ENCODE measurements at regions not wholly inside any gene's neighbourhood (a gene's known extent, or its start where the extent isn't known, plus 50 kb on each side); places are given as distances from the start of the nearest gene placed in this dataset.

GRCh38 chr9:80644044-80644443 is 1045.3 kb downstream of the TLE1 start:
- no peaks in the 10 kb centered on the region for H3K9me3 ChIP-seq (ENCODE audit: insufficient read depth in 2 of 2, low read depth in 1 of 2, low read length in 1 of 2)
- no peak overlapping the region for H2BK20ac ChIP-seq (ENCODE audit: low read length)
- no peak overlapping the region for H3K4me3 ChIP-seq (ENCODE audit: extremely low read depth in 1 of 4, insufficient read depth in 2 of 4, low read depth in 3 of 4, low read length in 4 of 4)
- H2BK5ac ChIP-seq (ENCODE audit: low read depth, low read length), result no peak overlapping the region
- no peak overlapping the region for H3K56ac ChIP-seq (replicated peaks; ENCODE audit: insufficient read length, low read depth, low read length)
- H3K79me2 ChIP-seq (ENCODE audit: control insufficient read depth in 1 of 2, insufficient read depth in 2 of 2, low read length in 2 of 2), result no peaks in the 10 kb centered on the region
- H3K14ac ChIP-seq (ENCODE audit: insufficient read length), result no peak overlapping the region
- no peaks in the 10 kb centered on the region for H4K20me1 ChIP-seq (replicated peaks in 1 of 2; ENCODE audit: control insufficient read depth in 1 of 2, insufficient read depth in 2 of 2, low read length in 2 of 2)
- CTCF ChIA-PET (ENCODE audit: partially characterized antibody), result interaction anchor here (0.7 kb wide), 1 partner anchor 1021 kb away, joined by 3 read pairs; no protein-coding TSS in a partner anchor
- no peak overlapping the region for H2BK120ac ChIP-seq (replicated peaks; ENCODE audit: low read depth, low read length)
- H3K23ac ChIP-seq (ENCODE audit: insufficient read length), result no peak overlapping the region
- TF ChIP-seq FOSL1 (IDR thresholded peaks at IDR 0.05; ENCODE audit: insufficient read depth, low read depth, low read length) (no peak), SAP30 (IDR thresholded peaks at IDR 0.05; ENCODE audit: insufficient read depth, insufficient replicate concordance, low read length) (no peak), HDAC2 (IDR thresholded peaks at IDR 0.05; ENCODE audit: borderline replicate concordance in 1 of 2, low read depth in 2 of 2, low read length in 2 of 2) (no peak), TAF7 (optimal IDR thresholded peaks at IDR 0.05; ENCODE audit: borderline replicate concordance, low read depth, low read length) (no peak), NANOG (IDR thresholded peaks at IDR 0.05; ENCODE audit: insufficient read depth, low read depth, low read length, poor library complexity, severe bottlenecking) (no peak), POLR2AphosphoS5 (IDR thresholded peaks at IDR 0.05; ENCODE audit: low read depth, low read length) (no peak), KDM1A (IDR thresholded peaks at IDR 0.05; ENCODE audit: borderline replicate concordance, low read length) (no peak), PHF8 (conservative IDR thresholded peaks at IDR 0.05; ENCODE audit: low read depth, low read length) (no peak), HDAC6 (IDR thresholded peaks at IDR 0.05; ENCODE audit: low read depth, low read length) (no peak), SUZ12 (IDR thresholded peaks at IDR 0.05; ENCODE audit: low read length) (no peak), CEBPB (IDR thresholded peaks at IDR 0.05; ENCODE audit: low read depth, low read length) (no peak), ZNF274 (IDR thresholded peaks at IDR 0.05; ENCODE audit: borderline replicate concordance, extremely low read depth, low read length) (no peak), EZH2 (IDR thresholded peaks at IDR 0.05; ENCODE audit: low read depth, low read length, severe bottlenecking) (no peak)
- WGBS, 2 experiments (ENCODE audit: extremely low coverage in 1 of 2, insufficient coverage in 1 of 2, insufficient read length in 1 of 2, insufficient replicate concordance in 2 of 2, low coverage in 1 of 2, low lambda C conversion rate in 2 of 2, missing lambda C conversion rate in 1 of 2), result 90% methylated on average over 3 of the region's 3 CpGs; no CpG with 5 or more reads in 1 of the 2 experiments
- H3K9ac ChIP-seq (replicated peaks in 1 of 4; ENCODE audit: extremely low read depth in 1 of 4, low read depth in 3 of 4, low read length in 3 of 4), result no peak overlapping the region
- H4K8ac ChIP-seq (ENCODE audit: extremely low read depth, insufficient read depth, low read length), result no peak overlapping the region
- no peak overlapping the region for H3K18ac ChIP-seq (ENCODE audit: extremely low read depth, low read length)
- no peaks in the 10 kb centered on the region for H3K23me2 ChIP-seq (ENCODE audit: low read depth, low read length)
- no peak overlapping the region for H2BK15ac ChIP-seq (ENCODE audit: low read length)
- DNase-seq (ENCODE audit: low read depth in 1 of 2, low spot score in 2 of 2) (no peak), FAIRE-seq (no peak)
- no peaks in the 10 kb centered on the region for H3K36me3 ChIP-seq (ENCODE audit: control insufficient read depth in 2 of 4, insufficient read depth in 4 of 4, low read length in 3 of 4)
- POLR2A ChIA-PET (ENCODE audit: partially characterized antibody), result no interaction called here
- no peak overlapping the region for H4K5ac ChIP-seq (ENCODE audit: insufficient read length, low read depth, low read length)
- H3K4me1 ChIP-seq (replicated peaks in 1 of 4; ENCODE audit: control insufficient read depth in 3 of 4, insufficient read depth in 4 of 4, low read length in 3 of 4), result no peaks in the 10 kb centered on the region
- no peak overlapping the region for H3K27ac ChIP-seq (ENCODE audit: low read depth, low read length)
- no peak overlapping the region for H3K4me2 ChIP-seq (ENCODE audit: insufficient read depth in 1 of 2, low read depth in 2 of 2, low read length in 2 of 2)
- no peak overlapping the region for H2BK12ac ChIP-seq (ENCODE audit: low read depth, low read length)
- H2AFZ ChIP-seq (ENCODE audit: low read length), result no peak overlapping the region
- H2AK5ac ChIP-seq (ENCODE audit: low read depth, low read length), result no peak overlapping the region
- H3K27me3 ChIP-seq (replicated peaks in 1 of 4; ENCODE audit: control insufficient read depth in 3 of 4, extremely low read depth in 1 of 4, insufficient read depth in 3 of 4, low read length in 3 of 4), result no peaks in the 10 kb centered on the region
- H3K79me1 ChIP-seq (ENCODE audit: low read depth, low read length), result no peaks in the 10 kb centered on the region
- H4K91ac ChIP-seq (replicated peaks; ENCODE audit: insufficient read length, low read length), result no peak overlapping the region
- H3K4ac ChIP-seq (replicated peaks; ENCODE audit: insufficient read length, low read depth, low read length), result no peak overlapping the region
